Loucy (cell line): ENCODE measurements at regions not wholly inside any gene's neighbourhood (a gene's known extent, or its start where the extent isn't known, plus 50 kb on each side); places are given as distances from the start of the nearest gene placed in this dataset.

Experiments
- H2AFZ ChIP-seq: fragments of 200-600 bp; sonication (generic); 2 replicates; pipeline ENCODE4 v1.6.0; 2016; ENCODE audit warnings: antibody characterized with exemption, mild to moderate bottlenecking, low read length, moderate library complexity
- H3F3A ChIP-seq: fragments of 200-600 bp; 2 replicates; pipeline ENCODE4 v1.6.0; 2016; ENCODE audit warnings: antibody characterized with exemption, low read depth, mild to moderate bottlenecking
- H3K27me3 ChIP-seq: fragments of 200-600 bp; sonication (generic); 2 replicates; pipeline ENCODE4 v1.6.1; 2014; ENCODE audit warnings: low read length, mild to moderate bottlenecking; ENCODE audit not compliant: insufficient read depth, poor library complexity, severe bottlenecking
- H3K36me3 ChIP-seq: fragments of 200-600 bp; sonication (generic); 2 replicates; pipeline ENCODE4 v1.6.1; 2016; ENCODE audit warnings: low read length; ENCODE audit not compliant: insufficient read depth
- H3K4me1 ChIP-seq: fragments of 200-600 bp; sonication (generic); 2 replicates; pipeline ENCODE4 v1.5.1; 2014; ENCODE audit warnings: low read length, mild to moderate bottlenecking; ENCODE audit not compliant: insufficient read depth, poor library complexity, severe bottlenecking
- H3K4me2 ChIP-seq: fragments of 200-600 bp; sonication (generic); 2 replicates; pipeline ENCODE4 v1.6.0; 2014; ENCODE audit warnings: antibody characterized with exemption, low read length, low read depth, mild to moderate bottlenecking; ENCODE audit not compliant: poor library complexity, severe bottlenecking
- H3K4me3 ChIP-seq: fragments of 200-600 bp; sonication (generic); 2 replicates; pipeline ENCODE4 v1.5.1; 2014; ENCODE audit warnings: low read length, mild to moderate bottlenecking, mixed read lengths; ENCODE audit not compliant: poor library complexity, severe bottlenecking
- H3K79me2 ChIP-seq: fragments of 200-600 bp; sonication (generic); 2 replicates; pipeline ENCODE4 v1.6.1; 2014; ENCODE audit warnings: low read length; ENCODE audit not compliant: insufficient read depth
- H3K9ac ChIP-seq: fragments of 200-600 bp; sonication (generic); 2 replicates; pipeline ENCODE4 v1.6.0; 2014; ENCODE audit warnings: mild to moderate bottlenecking, low read depth, low read length, moderate library complexity; ENCODE audit not compliant: poor library complexity, severe bottlenecking
- H3K9me2 ChIP-seq: fragments of 200-600 bp; sonication (generic); replicated peaks from 2 replicates; pipeline ENCODE4 v1.6.1; 2016; ENCODE audit warnings: low read depth, low read length, mixed read lengths
- H3K9me3 ChIP-seq: fragments of 200-600 bp; sonication (generic); 2 replicates; pipeline ENCODE4 v1.6.1; 2014; ENCODE audit warnings: mild to moderate bottlenecking, antibody characterized with exemption, low read length, low read depth; ENCODE audit not compliant: insufficient read depth
- H4K20me1 ChIP-seq: fragments of 200-600 bp; sonication (generic); 2 replicates; pipeline ENCODE4 v1.6.0; 2014; ENCODE audit warnings: antibody characterized with exemption, low read length, mild to moderate bottlenecking; ENCODE audit not compliant: insufficient read depth, poor library complexity, severe bottlenecking
- CTCF ChIP-seq: fragments of 200-600 bp; sonication (generic); conservative IDR thresholded peaks from 2 replicates; pipeline ENCODE4 v1.5.1; 2014; ENCODE audit warnings: mild to moderate bottlenecking, antibody characterized with exemption, low read length
- EZH2phosphoT487 ChIP-seq: fragments of 200-600 bp; IDR thresholded peaks from 2 replicates; pipeline ENCODE4 v1.6.1; 2018; ENCODE audit warnings: antibody characterized with exemption, mild to moderate bottlenecking, moderate library complexity, borderline replicate concordance

GRCh38 chr1:73813716-73814115 is 384.3 kb downstream of the LRRIQ3 start:
- no peaks in the 10 kb centered on the region for H3K79me2 ChIP-seq
- no peak overlapping the region for H3K9ac ChIP-seq
- no peak overlapping the region for H3K4me3 ChIP-seq
- H3K9me3 ChIP-seq: 0 out of 2 replicates have a peak, but pooled peaks cover 3% of the 10 kb centered on the region
- no peak overlapping the region for H3K4me2 ChIP-seq
- H3K27me3 ChIP-seq: no peaks in the 10 kb centered on the region
- H3F3A ChIP-seq: no peaks in the 10 kb centered on the region
- no peaks in the 10 kb centered on the region for H4K20me1 ChIP-seq
- no peak overlapping the region for H2AFZ ChIP-seq
- no peaks in the 10 kb centered on the region for H3K9me2 ChIP-seq
- H3K36me3 ChIP-seq: no peaks in the 10 kb centered on the region
- H3K4me1 ChIP-seq: no peaks in the 10 kb centered on the region
- TF ChIP-seq CTCF: no peak
- no peak for TF ChIP-seq EZH2phosphoT487

- Histone ChIP-seq H3K4me2 (no peak overlapping the region), H3K9me2 (no peaks in the 10 kb centered on the region), H4K20me1 (no peaks in the 10 kb centered on the region), H3K4me3 (no peak overlapping the region), H3K79me2 (no peaks in the 10 kb centered on the region), H3K9me3 (0 out of 2 replicates have a peak, but pooled peaks cover 3% of the 10 kb centered on the region), H3K36me3 (no peaks in the 10 kb centered on the region), H2AFZ (no peak overlapping the region), H3K27me3 (no peaks in the 10 kb centered on the region), H3K9ac (no peak overlapping the region), H3F3A (no peaks in the 10 kb centered on the region), H3K4me1 (no peaks in the 10 kb centered on the region)
- TF ChIP-seq CTCF (no peak), EZH2phosphoT487 (no peak)
These were observed 384.7 kb downstream of the LRRIQ3 start for GRCh38 chr1:73813236-73813635.

- no peak overlapping the region for H3K4me3 ChIP-seq
- no peaks in the 10 kb centered on the region for H3K36me3 ChIP-seq
- H3K4me1 ChIP-seq: no peaks in the 10 kb centered on the region
- no peaks in the 10 kb centered on the region for H3F3A ChIP-seq
- H3K4me2 ChIP-seq: no peak overlapping the region
- no peaks in the 10 kb centered on the region for H3K27me3 ChIP-seq
- H3K9me3 ChIP-seq: 0 out of 2 replicates have a peak, but pooled peaks cover 3% of the 10 kb centered on the region
- no peaks in the 10 kb centered on the region for H4K20me1 ChIP-seq
- TF ChIP-seq EZH2phosphoT487: no peak
- no peak for TF ChIP-seq CTCF
- no peak overlapping the region for H3K9ac ChIP-seq
- H3K79me2 ChIP-seq: no peaks in the 10 kb centered on the region
- H2AFZ ChIP-seq: no peak overlapping the region
- H3K9me2 ChIP-seq: no peaks in the 10 kb centered on the region
These were observed 386.2 kb downstream of the LRRIQ3 start for GRCh38 chr1:73811798-73812197.
